ENCODE measurements at regions not wholly inside any gene's neighbourhood (a gene's known extent, or its start where the extent isn't known, plus 50 kb on each side); places are given as distances from the start of the nearest gene placed in this dataset.

- TF ChIP-seq E2F5 (CRISPR knock-in tag; IDR thresholded peaks at IDR 0.05) (no peak), CTCF (IDR thresholded peaks at IDR 0.05) (no peak), E2F4 (CRISPR knock-in tag; IDR thresholded peaks at IDR 0.05; ENCODE audit: borderline replicate concordance, low read depth) (no peak), TCF7 (CRISPR knock-in tag; IDR thresholded peaks at IDR 0.05; ENCODE audit: low read depth) (no peak), E2F1 (CRISPR knock-in tag; IDR thresholded peaks at IDR 0.05) (no peak), HMGXB4 (CRISPR knock-in tag; IDR thresholded peaks at IDR 0.05) (no peak), PREB (CRISPR knock-in tag; IDR thresholded peaks at IDR 0.05; ENCODE audit: borderline replicate concordance) (no peak), CREB1 (CRISPR knock-in tag; IDR thresholded peaks at IDR 0.05) (no peak)
Observed at GRCh38 chr6:132214716-132215115, 186.6 kb downstream of the MOXD1 start.
